ENCODE measurements at regions not wholly inside any gene's neighbourhood (a gene's known extent, or its start where the extent isn't known, plus 50 kb on each side); places are given as distances from the start of the nearest gene placed in this dataset.

- DNase-seq = no peak
Measured at GRCh38 chr2:217065012-217065290, 205.1 kb upstream of the TNP1 start.

- DNase-seq = no peak
Measured at GRCh38 chr2:217064234-217065011, 204.6 kb upstream of the TNP1 start.

- DNase-seq = no peak
Measured at GRCh38 chr2:217063238-217063755, 203.4 kb upstream of the TNP1 start.

GRCh38 chr2:217062768-217063167 lies 202.9 kb upstream of the TNP1 start:
- no peak for DNase-seq

- DNase-seq = no peak
Measured at GRCh38 chr2:217061916-217062505, 202.1 kb upstream of the TNP1 start.

GRCh38 chr2:217060951-217061547 lies 201.2 kb upstream of the TNP1 start:
- DNase-seq = no peak

- DNase-seq = no peak
Measured at GRCh38 chr2:217060516-217060915, 200.7 kb upstream of the TNP1 start.

GRCh38 chr2:217058791-217059755 lies 199.2 kb upstream of the TNP1 start:
- no peak for DNase-seq

- DNase-seq = no peak
Measured at GRCh38 chr2:217057773-217058172, 197.9 kb upstream of the TNP1 start.

GRCh38 chr2:217055624-217056023 lies 195.8 kb upstream of the TNP1 start:
- no peak for DNase-seq

GRCh38 chr2:217054791-217055190 lies 194.9 kb upstream of the TNP1 start:
- DNase-seq = no peak

- DNase-seq = no peak
Measured at GRCh38 chr2:217052856-217053577, 193.2 kb upstream of the TNP1 start.

GRCh38 chr2:217051416-217051815 lies 191.6 kb upstream of the TNP1 start:
- no peak for DNase-seq

GRCh38 chr2:217049956-217050355 lies 190.1 kb upstream of the TNP1 start:
- no peak for DNase-seq

- no peak for DNase-seq
Measured at GRCh38 chr2:217049422-217049821, 189.6 kb upstream of the TNP1 start.

GRCh38 chr2:217048730-217049129 lies 188.9 kb upstream of the TNP1 start:
- no peak for DNase-seq

- DNase-seq = no peak
Measured at GRCh38 chr2:217047631-217048030, 187.8 kb upstream of the TNP1 start.

GRCh38 chr2:217047209-217047608 lies 187.3 kb upstream of the TNP1 start:
- no peak for DNase-seq

- no peak for DNase-seq
Measured at GRCh38 chr2:217045700-217046475, 186.0 kb upstream of the TNP1 start.

- DNase-seq = no peak
Measured at GRCh38 chr2:217040099-217040498, 180.2 kb upstream of the TNP1 start.

GRCh38 chr2:217038001-217038400 lies 178.1 kb upstream of the TNP1 start:
- DNase-seq = no peak

All from renal pelvis (tissue), 1 donor.